Stimulated activated CD8-positive, alpha-beta memory T cell treated with anti-CD3 and anti-CD28 coated beads, Interleukin-7, amount 100 ng/mL, for 48 hours (primary cell): ENCODE measurements at regions not wholly inside any gene's neighbourhood (a gene's known extent, or its start where the extent isn't known, plus 50 kb on each side); places are given as distances from the start of the nearest gene placed in this dataset.

ENCODE experiments used
- DNase-seq, 2 donors: peaks; one replicate each; pipeline ENCODE4 v3.0.0-alpha.2; 2020; ENCODE audit warnings: low read depth in 1 of 2; ENCODE audit errors: extremely low read depth in 1 of 2

DNA sequence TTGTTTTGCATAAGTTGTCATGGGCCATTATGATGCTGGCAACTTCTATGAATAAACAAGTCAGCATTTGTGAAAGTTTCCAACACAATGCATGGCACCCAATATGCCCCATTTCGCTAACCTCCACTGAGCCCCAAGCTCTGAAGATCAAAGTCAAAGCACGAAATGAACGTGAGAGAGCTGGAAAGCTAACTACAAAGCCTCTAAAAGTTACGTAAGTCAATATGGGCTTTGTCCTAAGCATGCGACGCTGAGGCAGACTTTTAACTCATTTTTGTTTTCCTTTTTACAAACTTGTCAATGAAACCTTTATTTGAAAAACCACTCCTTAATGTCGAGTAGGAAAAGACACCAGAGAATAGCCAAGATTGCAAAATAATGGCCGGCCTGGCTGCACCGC, 131.6 kb upstream of the NUDT7 start:
- DNase-seq: no peak

- no peak for DNase-seq
Measured at GRCh38 chr16:77591347-77591746, 131.0 kb upstream of the NUDT7 start.

GRCh38 chr16:77592021-77592420, 130.3 kb upstream of the NUDT7 start:
- DNase-seq: no peak

- no peak for DNase-seq
Measured at GRCh38 chr16:77594057-77594456, 128.3 kb upstream of the NUDT7 start.

GRCh38 chr16:77594799-77595596, 127.3 kb upstream of the NUDT7 start:
- no peak for DNase-seq

GRCh38 chr16:77596261-77596660, 126.1 kb upstream of the NUDT7 start:
- no peak for DNase-seq

DNA sequence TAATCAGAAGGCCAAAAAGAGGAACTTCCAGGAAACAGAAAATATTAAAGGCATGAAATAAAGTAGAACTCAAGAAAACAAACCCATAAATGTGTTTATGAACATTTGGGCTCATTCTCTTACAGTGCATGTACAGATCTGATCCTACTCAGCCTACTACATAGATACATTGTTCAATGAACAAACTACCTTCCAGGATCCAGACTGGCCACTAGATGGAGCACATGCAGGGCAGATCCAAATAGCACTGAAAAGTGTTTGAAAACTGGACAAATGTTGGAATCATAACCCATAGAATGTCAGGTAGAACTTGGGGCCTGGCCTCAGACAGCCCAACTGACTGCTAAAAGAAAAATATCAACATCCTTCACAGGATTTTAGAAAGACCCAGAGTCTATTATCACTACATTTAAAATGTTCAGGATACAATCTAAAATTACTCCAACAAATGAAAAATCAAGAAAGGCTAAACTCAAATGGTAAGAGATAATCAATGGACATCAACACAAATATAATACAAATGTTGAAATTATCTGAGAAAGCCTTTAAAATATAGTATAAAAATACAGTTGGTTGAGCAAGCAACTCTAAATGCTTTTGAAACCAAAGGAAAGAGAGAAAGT, 122.4 kb upstream of the NUDT7 start:
- DNase-seq: no peak

DNA sequence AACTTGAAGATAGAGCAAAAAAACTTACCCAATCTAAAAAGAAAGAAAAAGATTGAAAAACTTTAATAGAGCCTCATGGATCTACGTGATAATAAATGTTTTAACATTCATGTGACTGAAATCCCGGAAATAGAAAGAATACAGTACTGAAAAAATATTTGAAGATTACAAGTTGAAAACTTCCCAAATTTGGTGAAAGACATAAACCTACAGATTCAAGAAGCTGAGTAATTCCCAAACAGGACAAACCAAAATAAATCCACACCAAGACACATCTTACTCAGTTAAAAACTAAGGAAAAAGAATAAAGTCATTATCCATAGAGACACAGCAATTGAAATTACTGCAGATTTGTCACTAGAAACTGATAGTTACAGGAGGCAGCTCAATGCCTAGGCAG, 121.8 kb upstream of the NUDT7 start:
- DNase-seq: no peak

GRCh38 chr16:77603656-77604055, 118.7 kb upstream of the NUDT7 start:
- DNase-seq: no peak

DNA sequence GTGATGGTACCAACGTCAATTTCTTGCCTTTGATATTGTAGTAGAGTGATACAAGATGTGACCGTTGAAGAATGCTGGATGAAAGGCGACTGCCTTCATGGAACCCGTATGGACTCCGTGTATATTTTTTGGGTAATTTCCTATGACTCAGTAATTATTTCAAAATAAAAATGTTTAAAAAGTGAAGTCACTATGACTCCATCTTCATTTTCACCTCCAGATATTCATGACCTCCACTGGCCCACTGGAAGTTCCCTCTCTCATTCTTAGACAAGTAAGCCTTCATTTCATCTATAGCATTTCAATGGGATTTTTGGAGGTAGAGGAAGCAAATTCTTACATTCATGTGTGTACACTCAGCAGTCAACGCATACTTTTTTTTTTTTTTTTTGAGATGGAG, 111.8 kb upstream of the NUDT7 start:
- DNase-seq: no peak

- no peak for DNase-seq
Measured at GRCh38 chr16:77611386-77611785, 110.9 kb upstream of the NUDT7 start.

DNA sequence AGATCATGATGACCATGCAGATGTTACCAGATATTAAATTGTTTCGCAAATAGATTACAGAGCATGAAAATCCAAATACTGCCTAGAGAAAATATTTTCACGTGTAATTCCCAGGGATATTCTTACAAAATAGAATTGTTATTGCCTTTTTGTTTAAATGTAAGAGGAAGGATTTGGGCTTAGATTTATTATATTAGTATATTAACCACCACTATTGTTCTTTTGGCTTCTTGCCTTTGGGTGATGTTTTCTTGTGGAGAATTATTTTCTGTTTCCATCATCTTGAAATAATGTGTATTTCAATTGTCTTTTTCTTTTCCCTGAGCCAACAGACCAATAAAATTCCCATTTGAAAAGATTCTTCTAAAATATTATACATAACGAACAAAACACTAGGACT, 109.7 kb upstream of the NUDT7 start:
- no peak for DNase-seq

DNA sequence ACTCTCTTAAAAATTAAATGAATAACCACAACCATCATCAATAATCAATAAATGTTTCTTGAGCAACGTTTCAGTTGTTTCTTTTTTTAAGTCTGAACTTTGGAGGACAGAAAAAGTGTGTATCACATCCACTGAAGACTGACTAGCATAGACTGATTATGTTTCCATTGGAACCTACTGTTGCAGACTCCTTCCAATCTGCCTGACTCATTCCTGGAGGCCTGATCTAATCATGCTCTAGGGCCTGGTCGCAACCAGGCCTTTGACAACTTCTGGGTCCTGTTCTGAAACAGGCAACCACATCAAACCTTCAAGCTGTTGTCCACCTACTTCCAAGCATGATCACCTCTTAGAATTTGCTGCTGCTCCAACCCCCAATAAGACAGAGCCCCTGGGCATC, 109.2 kb upstream of the NUDT7 start:
- DNase-seq: no peak

- DNase-seq: no peak
Measured at GRCh38 chr16:77617553-77617952, 104.8 kb upstream of the NUDT7 start.

- no peak for DNase-seq
Measured at GRCh38 chr16:77617996-77618395, 104.3 kb upstream of the NUDT7 start.

GRCh38 chr16:77618951-77619350, 103.4 kb upstream of the NUDT7 start:
- DNase-seq: no peak

DNA sequence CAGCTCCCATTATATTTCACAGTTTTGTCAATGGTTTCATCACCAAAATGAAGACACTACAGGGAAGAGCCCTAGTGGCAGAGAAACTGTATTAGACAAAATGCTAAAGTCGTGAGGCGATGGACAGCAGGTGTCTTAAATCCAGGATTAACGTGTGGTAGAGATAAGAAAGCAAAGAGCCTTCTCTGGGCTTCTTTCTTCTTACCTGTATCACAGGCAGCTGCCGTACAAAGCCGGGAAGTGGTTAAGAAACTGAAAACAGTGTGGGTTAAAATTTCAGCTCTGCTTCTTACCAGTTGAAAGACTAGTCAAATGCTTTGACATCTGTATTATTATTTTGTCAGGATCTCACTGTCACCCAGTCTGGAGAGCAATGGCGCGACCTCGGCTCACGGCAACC, 98.2 kb upstream of the NUDT7 start:
- DNase-seq: no peak

DNA sequence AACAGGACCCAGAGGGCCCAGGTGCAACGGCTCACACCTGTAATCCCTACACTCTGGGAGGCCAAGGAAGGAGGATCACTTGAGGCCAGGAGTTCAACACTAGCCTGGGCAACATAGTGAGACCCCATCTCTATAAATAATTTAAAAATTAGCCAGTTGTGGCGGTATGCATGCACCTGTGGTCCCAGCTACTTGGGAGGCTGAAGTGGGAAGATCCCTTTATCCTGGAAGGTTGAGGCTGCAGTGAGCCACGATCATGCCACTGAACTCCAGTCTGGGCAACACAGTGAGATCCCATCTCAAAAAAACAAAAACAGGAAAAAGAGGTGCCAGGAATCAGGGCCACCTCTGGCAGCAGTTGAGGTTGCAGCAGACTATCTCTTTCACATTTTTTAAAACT, 85.7 kb upstream of the NUDT7 start:
- DNase-seq: no peak

- no peak for DNase-seq
Measured at GRCh38 chr16:77637940-77638339, 84.4 kb upstream of the NUDT7 start.

- DNase-seq: no peak
Measured at GRCh38 chr16:77643176-77643575, 79.1 kb upstream of the NUDT7 start.

DNA sequence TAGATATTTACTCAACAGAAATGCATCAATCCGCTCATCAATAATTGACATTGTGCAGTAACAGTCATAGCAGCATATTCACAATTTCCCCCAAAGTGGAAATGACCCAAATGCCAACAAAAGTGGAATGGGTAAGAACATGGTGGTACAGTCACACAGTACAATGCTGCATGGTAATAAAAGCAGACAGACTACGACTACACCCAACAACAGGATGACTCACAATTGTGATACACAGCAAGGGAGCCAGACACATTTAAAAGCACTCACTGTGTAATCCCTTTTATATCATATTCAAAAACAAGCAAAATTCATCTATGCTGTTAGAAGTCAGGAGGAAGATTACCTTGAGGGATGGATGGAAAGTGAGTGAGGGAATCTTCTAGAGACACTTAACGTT, 76.5 kb upstream of the NUDT7 start:
- DNase-seq: no peak

- DNase-seq: no peak
Measured at GRCh38 chr16:77647726-77648125, 74.6 kb upstream of the NUDT7 start.

- no peak for DNase-seq
Measured at GRCh38 chr16:77650761-77651160, 71.6 kb upstream of the NUDT7 start.
